Suprapubic skin (tissue), 4 donors: ENCODE measurements at regions not wholly inside any gene's neighbourhood (a gene's known extent, or its start where the extent isn't known, plus 50 kb on each side); places are given as distances from the start of the nearest gene placed in this dataset.

Experiments used
- DNase-seq, 2 donors: peaks; one replicate each; pipeline ENCODE4 v3.0.0-alpha.2; 2019; ENCODE audit warnings: low spot score in 2 of 2
- H3K27ac ChIP-seq: fragments of 200-600 bp; sonication (generic); one replicate; pipeline ENCODE4 v1.5.1; 2019
- H3K27me3 ChIP-seq: fragments of 200-600 bp; sonication (generic); one replicate; pipeline ENCODE4 v1.5.1; 2019
- H3K36me3 ChIP-seq: fragments of 200-600 bp; sonication (generic); one replicate; pipeline ENCODE4 v1.5.1; 2019
- H3K4me1 ChIP-seq: fragments of 200-600 bp; sonication (generic); one replicate; pipeline ENCODE4 v1.5.1; 2019
- H3K4me3 ChIP-seq: fragments of 200-600 bp; sonication (generic); one replicate; pipeline ENCODE4 v1.5.1; 2019; ENCODE audit warnings: mild to moderate bottlenecking
- H3K9me3 ChIP-seq: fragments of 200-600 bp; sonication (generic); one replicate; pipeline ENCODE4 v1.5.1; 2019
- CTCF ChIP-seq, 2 donors: fragments of 200-600 bp in 1 of 2; fragments of 450-650 bp in 1 of 2; sonication (generic) in 1 of 2; IDR thresholded peaks; one replicate each; pipeline ENCODE4 v1.5.1; 2016 to 2019; ENCODE audit warnings: antibody characterized with exemption in 2 of 2, mild to moderate bottlenecking in 1 of 2, moderate library complexity in 1 of 2
- EP300 ChIP-seq: sonication (generic); formaldehyde crosslinking; IDR thresholded peaks from one replicate; pipeline ENCODE4 v1.6.1; 2017; ENCODE audit warnings: antibody characterized with exemption
- POLR2A ChIP-seq, 2 donors: fragments of 450-650 bp; IDR thresholded peaks; one replicate each; pipeline ENCODE4 v1.6.1; 2017; ENCODE audit warnings: antibody characterized with exemption in 2 of 2, mild to moderate bottlenecking in 2 of 2, moderate library complexity in 2 of 2
- POLR2AphosphoS5 ChIP-seq, 3 donors: sonication (generic); formaldehyde crosslinking; IDR thresholded peaks; one replicate each; pipeline ENCODE4 v1.6.1; 2017; ENCODE audit warnings: antibody characterized with exemption in 3 of 3
- WGBS: methylation state at CpG from one replicate; pipeline ENCODE4 v1.1.5; 2018; 5-methylcytosine and 5-hydroxymethylcytosine counted together

- no peak for DNase-seq
- no peaks in the 10 kb centered on the region for H3K27me3 ChIP-seq
- H3K4me3 ChIP-seq: no peak overlapping the region
- WGBS: 29% methylated on average over 9 of the region's 9 CpGs
- H3K9me3 ChIP-seq: no peaks in the 10 kb centered on the region
- no peak overlapping the region for H3K27ac ChIP-seq
- no peaks in the 10 kb centered on the region for H3K4me1 ChIP-seq
- TF ChIP-seq EP300: no peak
- TF ChIP-seq CTCF (IDR thresholded peaks at IDR 0.05): no peak
- TF ChIP-seq POLR2AphosphoS5 (IDR thresholded peaks at IDR 0.05): no peak
- TF ChIP-seq POLR2A (IDR thresholded peaks at IDR 0.05): no peak
- H3K36me3 ChIP-seq: no peaks in the 10 kb centered on the region
Observed at GRCh38 chr16:26214581-26215174, 522.9 kb downstream of the HS3ST4 start.

GRCh38 chr16:26220894-26221293 lies 529.1 kb downstream of the HS3ST4 start:
- no peak for DNase-seq
- no peak for TF ChIP-seq CTCF (IDR thresholded peaks at IDR 0.05)
- no peak for TF ChIP-seq EP300
- TF ChIP-seq POLR2A (IDR thresholded peaks at IDR 0.05): no peak
- no peak for TF ChIP-seq POLR2AphosphoS5 (IDR thresholded peaks at IDR 0.05)
- H3K9me3 ChIP-seq: no peaks in the 10 kb centered on the region
- H3K4me3 ChIP-seq: no peak overlapping the region
- H3K27ac ChIP-seq: no peak overlapping the region
- H3K36me3 ChIP-seq: no peaks in the 10 kb centered on the region
- H3K27me3 ChIP-seq: no peaks in the 10 kb centered on the region
- H3K4me1 ChIP-seq: no peaks in the 10 kb centered on the region

- Histone ChIP-seq H3K27ac (no peak overlapping the region), H3K36me3 (no peaks in the 10 kb centered on the region), H3K27me3 (no peaks in the 10 kb centered on the region), H3K4me3 (no peak overlapping the region), H3K9me3 (no peaks in the 10 kb centered on the region), H3K4me1 (no peaks in the 10 kb centered on the region)
- 92% methylated on average over 2 of the region's 2 CpGs for WGBS
- TF ChIP-seq CTCF (IDR thresholded peaks at IDR 0.05) (no peak), EP300 (no peak), POLR2A (IDR thresholded peaks at IDR 0.05) (no peak)
- no peak for DNase-seq
Observed at GRCh38 chr16:26231647-26232046, 539.9 kb downstream of the HS3ST4 start.

GRCh38 chr16:26240807-26241206 lies 549.0 kb downstream of the HS3ST4 start:
- H3K36me3 ChIP-seq: no peaks in the 10 kb centered on the region
- H3K9me3 ChIP-seq: no peaks in the 10 kb centered on the region
- H3K4me3 ChIP-seq: no peak overlapping the region
- H3K27ac ChIP-seq: no peak overlapping the region
- TF ChIP-seq POLR2A (IDR thresholded peaks at IDR 0.05) (no peak), CTCF (IDR thresholded peaks at IDR 0.05) (no peak), POLR2AphosphoS5 (IDR thresholded peaks at IDR 0.05) (no peak), EP300 (no peak)
- DNase-seq: no peak
- H3K27me3 ChIP-seq: no peaks in the 10 kb centered on the region
- WGBS: 91% methylated on average over 6 of the region's 6 CpGs
- no peaks in the 10 kb centered on the region for H3K4me1 ChIP-seq

GRCh38 chr16:26247063-26247462 lies 555.3 kb downstream of the HS3ST4 start:
- H3K4me1 ChIP-seq: no peaks in the 10 kb centered on the region
- H3K36me3 ChIP-seq: no peaks in the 10 kb centered on the region
- DNase-seq: no peak
- WGBS: 85% methylated on average over 1 of the region's 1 CpG
- H3K4me3 ChIP-seq: no peak overlapping the region
- no peaks in the 10 kb centered on the region for H3K9me3 ChIP-seq
- no peaks in the 10 kb centered on the region for H3K27me3 ChIP-seq
- no peak overlapping the region for H3K27ac ChIP-seq
- TF ChIP-seq POLR2AphosphoS5 (IDR thresholded peaks at IDR 0.05) (no peak), POLR2A (IDR thresholded peaks at IDR 0.05) (no peak), CTCF (IDR thresholded peaks at IDR 0.05) (no peak), EP300 (no peak)
